Endodermal cell (in vitro differentiated cells): ENCODE measurements at regions not wholly inside any gene's neighbourhood (a gene's known extent, or its start where the extent isn't known, plus 50 kb on each side); places are given as distances from the start of the nearest gene placed in this dataset.

Experiments used
- DNase-seq: peaks from one replicate; pipeline ENCODE4 v3.0.0-alpha.2; 2017
- H3K27ac ChIP-seq: 2 replicates; pipeline ENCODE4 v1.5.1; 2013; ENCODE audit warnings: mild to moderate bottlenecking, low read depth, low read length, moderate library complexity
- H3K27me3 ChIP-seq: 2 replicates; pipeline ENCODE4 v1.6.1; 2013; ENCODE audit warnings: mild to moderate bottlenecking, low read length, moderate library complexity; ENCODE audit not compliant: insufficient read depth, control insufficient read depth, poor library complexity, severe bottlenecking
- H3K36me3 ChIP-seq: 2 replicates; pipeline ENCODE4 v1.7.0; 2013; ENCODE audit warnings: mild to moderate bottlenecking, low read length, moderate library complexity; ENCODE audit not compliant: control insufficient read depth, insufficient read depth
- H3K4me1 ChIP-seq: one replicate; pipeline ENCODE4 v1.7.0; 2013; ENCODE audit warnings: low read length; ENCODE audit not compliant: control insufficient read depth, insufficient read depth
- H3K4me3 ChIP-seq: 2 replicates; pipeline ENCODE4 v1.5.1; 2013; ENCODE audit warnings: mild to moderate bottlenecking, low read length, moderate library complexity
- H3K9ac ChIP-seq: 2 replicates; pipeline ENCODE4 v1.6.1; 2013; ENCODE audit warnings: mild to moderate bottlenecking, low read length, moderate library complexity; ENCODE audit not compliant: poor library complexity, severe bottlenecking; ENCODE audit errors: extremely low read depth
- H3K9me3 ChIP-seq: 2 replicates; pipeline ENCODE4 v1.6.1; 2013; ENCODE audit warnings: mild to moderate bottlenecking, low read length, moderate library complexity; ENCODE audit not compliant: control insufficient read depth
- H3K27ac Mint-ChIP-seq: 2 replicates; pipeline ENCODE4 v1.8.0; 2020; ENCODE audit warnings: mixed read lengths
- H3K27me3 Mint-ChIP-seq: 2 replicates; pipeline ENCODE4 v1.8.0; 2021; ENCODE audit warnings: mild to moderate bottlenecking, mixed read lengths; ENCODE audit not compliant: insufficient read depth
- H3K36me3 Mint-ChIP-seq: 2 replicates; pipeline ENCODE4 v1.8.0; 2020; ENCODE audit warnings: low read depth, mixed read lengths
- H3K4me1 Mint-ChIP-seq: 2 replicates; pipeline ENCODE4 v1.8.0; 2020; ENCODE audit warnings: mixed read lengths
- H3K4me3 Mint-ChIP-seq: 2 replicates; pipeline ENCODE4 v1.8.0; 2020; ENCODE audit warnings: mild to moderate bottlenecking, moderate library complexity, mixed read lengths
- H3K9me3 Mint-ChIP-seq: 2 replicates; pipeline ENCODE4 v1.8.0; 2020; ENCODE audit warnings: mild to moderate bottlenecking, mixed read lengths
- CTCF ChIP-seq: fragments of 200-600 bp; sonication (generic); conservative IDR thresholded peaks from 2 replicates; pipeline ENCODE4 v1.5.0; 2021; ENCODE audit warnings: antibody characterized with exemption, mild to moderate bottlenecking
- WGBS, 2 experiments: methylation state at CpG; one replicate each; pipeline versions ENCODE4 v1.1.5 to v1.1.7; 2013; ENCODE audit warnings: missing lambda C conversion rate in 2 of 2, mixed read lengths in 1 of 2; ENCODE audit not compliant: insufficient coverage in 1 of 2, insufficient read length in 1 of 2; 5-methylcytosine and 5-hydroxymethylcytosine counted together

- Mint-ChIP-seq H3K4me3 (no peak overlapping the region), H3K9me3 (peaks cover 2% of the 10 kb centered on the region), H3K27ac (no peak overlapping the region), H3K4me1 (peaks cover 9% of the 10 kb centered on the region), H3K27me3 (peaks cover 5% of the 10 kb centered on the region), H3K36me3 (no peaks in the 10 kb centered on the region)
- Histone ChIP-seq H3K4me1 (peaks cover 4% of the 10 kb centered on the region), H3K9ac (no peak overlapping the region), H3K4me3 (no peak overlapping the region), H3K9me3 (no peaks in the 10 kb centered on the region), H3K36me3 (no peaks in the 10 kb centered on the region), H3K27me3 (no peaks in the 10 kb centered on the region), H3K27ac (no peak overlapping the region)
- no peak for DNase-seq
- no peak for TF ChIP-seq CTCF
- WGBS, 2 experiments: 95 to 100% methylated on average over 3 to 4 of the region's 4 CpGs
Measured at GRCh38 chr1:166289309-166290050, 122.7 kb upstream of the FAM78B start.

DNA sequence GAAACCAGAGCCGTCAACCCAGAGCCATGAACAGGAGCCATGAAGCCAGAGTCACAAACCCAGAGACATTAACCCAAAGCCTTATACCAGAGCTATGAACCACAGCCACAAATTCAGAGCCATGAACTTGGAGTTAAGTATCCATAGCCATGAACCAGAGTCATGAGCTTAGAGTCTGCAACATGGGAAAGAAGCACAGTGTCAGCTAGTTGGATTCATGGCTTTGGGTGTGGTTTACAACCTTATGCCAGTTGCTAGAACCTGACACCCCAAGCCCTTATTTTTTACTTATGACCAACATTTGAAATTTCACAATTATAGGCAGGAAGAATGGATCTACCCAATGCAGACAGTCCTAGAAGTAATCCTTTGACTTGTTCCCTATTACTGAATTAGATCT lies 128.9 kb upstream of the FAM78B start:
- WGBS, 2 experiments: 94% methylated on average over 1 of the region's 1 CpG; no CpG with 5 or more reads in 1 of the 2 experiments
- H3K27me3 ChIP-seq: no peaks in the 10 kb centered on the region
- no peak overlapping the region for H3K4me3 ChIP-seq
- no peaks in the 10 kb centered on the region for H3K9me3 ChIP-seq
- Mint-ChIP-seq H3K4me1 (peaks cover 5% of the 10 kb centered on the region), H3K27me3 (peaks cover 2% of the 10 kb centered on the region), H3K36me3 (no peaks in the 10 kb centered on the region), H3K4me3 (no peak overlapping the region), H3K27ac (no peak overlapping the region), H3K9me3 (no peaks in the 10 kb centered on the region)
- no peak for TF ChIP-seq CTCF
- no peaks in the 10 kb centered on the region for H3K36me3 ChIP-seq
- H3K9ac ChIP-seq: no peak overlapping the region
- no peak overlapping the region for H3K27ac ChIP-seq
- DNase-seq: no peak
- peaks cover 3% of the 10 kb centered on the region for H3K4me1 ChIP-seq

DNA sequence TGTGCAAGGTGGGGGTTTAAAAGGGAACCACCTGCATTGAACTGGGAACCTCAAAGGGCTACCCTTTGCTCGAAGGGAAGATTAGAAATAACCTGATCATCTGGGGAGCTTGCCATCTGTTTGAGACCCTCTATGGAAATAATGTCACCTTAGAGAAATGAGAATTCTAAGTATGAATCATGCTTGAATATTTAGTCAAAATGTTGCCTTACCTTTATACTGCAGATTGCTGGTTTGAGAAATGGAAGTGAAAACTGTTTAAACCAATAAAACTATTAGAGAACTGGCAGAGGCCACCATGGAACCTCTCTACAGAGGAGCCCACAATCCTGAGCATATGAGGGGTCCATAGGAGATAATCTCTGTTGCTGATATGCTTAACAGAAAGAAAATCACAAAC lies 131.2 kb upstream of the FAM78B start:
- no peak overlapping the region for H3K27ac ChIP-seq
- no peaks in the 10 kb centered on the region for H3K27me3 Mint-ChIP-seq
- no peak for TF ChIP-seq CTCF

More for the DNA sequence above, 131.2 kb upstream of the FAM78B start:
- no peak for DNase-seq
- no peak overlapping the region for H3K4me3 ChIP-seq
- Mint-ChIP-seq H3K27ac (no peak overlapping the region), H3K4me3 (no peak overlapping the region), H3K36me3 (no peaks in the 10 kb centered on the region), H3K4me1 (peaks cover 5% of the 10 kb centered on the region), H3K9me3 (no peaks in the 10 kb centered on the region)
- no peaks in the 10 kb centered on the region for H3K4me1 ChIP-seq
- H3K9ac ChIP-seq: no peak overlapping the region
- H3K9me3 ChIP-seq: no peaks in the 10 kb centered on the region
- H3K27me3 ChIP-seq: no peaks in the 10 kb centered on the region
- WGBS, 2 experiments: 86 to 91% methylated on average over 1 of the region's 1 CpG
- H3K36me3 ChIP-seq: no peaks in the 10 kb centered on the region
